Neural progenitor cell (in vitro differentiated cells): ENCODE measurements at regions not wholly inside any gene's neighbourhood (a gene's known extent, or its start where the extent isn't known, plus 50 kb on each side); places are given as distances from the start of the nearest gene placed in this dataset.

Source experiments
- DNase-seq: peaks from one replicate; pipeline ENCODE4 v3.0.0-alpha.2; 2016; ENCODE audit warnings: low spot score
- H2AFZ ChIP-seq: fragments of 200-600 bp; sonication (generic); replicated peaks from 2 replicates; pipeline ENCODE4 v1.6.1; 2016; ENCODE audit warnings: antibody characterized with exemption
- H3F3A ChIP-seq: fragments of 200-600 bp; sonication (generic); 2 replicates; pipeline ENCODE4 v1.6.1; 2016; ENCODE audit warnings: antibody characterized with exemption, low read depth
- H3K27ac ChIP-seq: fragments of 200-600 bp; sonication (generic); 2 replicates; pipeline ENCODE4 v1.5.1; 2016; ENCODE audit warnings: mild to moderate bottlenecking
- H3K27me3 ChIP-seq: fragments of 200-600 bp; sonication (generic); 2 replicates; pipeline ENCODE4 v1.6.1; 2016; ENCODE audit warnings: mild to moderate bottlenecking, moderate library complexity
- H3K36me3 ChIP-seq: fragments of 200-600 bp; sonication (generic); 2 replicates; pipeline ENCODE4 v1.5.1; 2016
- H3K4me1 ChIP-seq: fragments of 200-600 bp; sonication (generic); 2 replicates; pipeline ENCODE4 v1.6.1; 2016; ENCODE audit warnings: mixed run types
- H3K4me2 ChIP-seq: fragments of 200-600 bp; sonication (generic); 2 replicates; pipeline ENCODE4 v1.6.1; 2016
- H3K4me3 ChIP-seq: fragments of 200-600 bp; sonication (generic); 2 replicates; pipeline ENCODE4 v1.5.1; 2016
- H3K79me2 ChIP-seq: fragments of 200-600 bp; sonication (generic); 2 replicates; pipeline ENCODE4 v1.6.1; 2016; ENCODE audit warnings: low read depth
- H3K9ac ChIP-seq: fragments of 200-600 bp; sonication (generic); 2 replicates; pipeline ENCODE4 v1.6.1; 2016
- H3K9me3 ChIP-seq: fragments of 200-600 bp; sonication (generic); 2 replicates; pipeline ENCODE4 v1.5.1; 2016; ENCODE audit warnings: low read depth
- H4K20me1 ChIP-seq: fragments of 200-600 bp; sonication (generic); 2 replicates; pipeline ENCODE4 v1.6.1; 2016; ENCODE audit warnings: low read depth
- H3K27ac Mint-ChIP-seq: 3 replicates; pipeline ENCODE4 v1.8.0; 2021; ENCODE audit warnings: mixed read lengths
- H3K27me3 Mint-ChIP-seq: 2 replicates; pipeline ENCODE4 v1.8.0; 2022; ENCODE audit warnings: low read depth, mild to moderate bottlenecking, inconsistent platforms, moderate library complexity, mixed read lengths; ENCODE audit not compliant: insufficient read depth
- H3K36me3 Mint-ChIP-seq: 3 replicates; pipeline ENCODE4 v1.8.0; 2021; ENCODE audit warnings: mixed read lengths
- H3K4me1 Mint-ChIP-seq: 3 replicates; pipeline ENCODE4 v1.8.0; 2021; ENCODE audit warnings: mixed read lengths
- H3K4me3 Mint-ChIP-seq: 3 replicates; pipeline ENCODE4 v1.8.0; 2021; ENCODE audit warnings: mild to moderate bottlenecking, moderate library complexity, mixed read lengths
- H3K9me3 Mint-ChIP-seq: 3 replicates; pipeline ENCODE4 v1.8.0; 2020; ENCODE audit warnings: mixed read lengths
- CTCF ChIP-seq: fragments of 200-600 bp; sonication (generic); IDR thresholded peaks from 2 replicates; pipeline ENCODE4 v1.5.1; 2017; ENCODE audit warnings: antibody characterized with exemption, mild to moderate bottlenecking
- EZH2 ChIP-seq: fragments of 200-600 bp; sonication (generic); IDR thresholded peaks from 2 replicates; pipeline ENCODE4 v1.6.1; 2017; ENCODE audit warnings: antibody characterized with exemption, mild to moderate bottlenecking, moderate library complexity
- EZH2phosphoT487 ChIP-seq: fragments of 200-600 bp; sonication (generic); IDR thresholded peaks from 2 replicates; pipeline ENCODE4 v1.6.1; 2017; ENCODE audit warnings: antibody characterized with exemption

GRCh38 chr9:126096340-126096739 lies 230.3 kb upstream of the MVB12B start:
- Histone ChIP-seq H3K4me3 (no peak overlapping the region), H3K27me3 (no peaks in the 10 kb centered on the region), H3K27ac (no peak overlapping the region), H4K20me1 (no peaks in the 10 kb centered on the region), H2AFZ (no peak overlapping the region), H3F3A (no peaks in the 10 kb centered on the region), H3K4me2 (no peak overlapping the region), H3K4me1 (no peaks in the 10 kb centered on the region), H3K9me3 (no peaks in the 10 kb centered on the region), H3K9ac (no peak overlapping the region), H3K79me2 (no peaks in the 10 kb centered on the region), H3K36me3 (no peaks in the 10 kb centered on the region)
- peak overlapping the region; percentile 50 for H3K4me3 Mint-ChIP-seq
- peak overlapping the region; percentile 59 for H3K27ac Mint-ChIP-seq
- TF ChIP-seq EZH2, result no peak
- TF ChIP-seq CTCF, result no peak
- TF ChIP-seq EZH2phosphoT487, result no peak
- H3K4me1 Mint-ChIP-seq, result peaks cover 14% of the 10 kb centered on the region
- no peak for DNase-seq
- H3K9me3 Mint-ChIP-seq, result peaks cover 9% of the 10 kb centered on the region
- no peaks in the 10 kb centered on the region for H3K36me3 Mint-ChIP-seq
- peaks cover 4% of the 10 kb centered on the region for H3K27me3 Mint-ChIP-seq

GRCh38 chr9:126097679-126098078 lies 228.9 kb upstream of the MVB12B start:
- H3K4me1 ChIP-seq, result no peaks in the 10 kb centered on the region
- H2AFZ ChIP-seq, result no peak overlapping the region
- no peaks in the 10 kb centered on the region for H3K9me3 ChIP-seq
- H3F3A ChIP-seq, result no peaks in the 10 kb centered on the region
- H3K9ac ChIP-seq, result no peak overlapping the region
- H3K4me3 ChIP-seq, result no peak overlapping the region
- H3K79me2 ChIP-seq, result no peaks in the 10 kb centered on the region
- no peaks in the 10 kb centered on the region for H3K27me3 ChIP-seq
- no peak for TF ChIP-seq CTCF
- TF ChIP-seq EZH2phosphoT487, result no peak
- TF ChIP-seq EZH2, result no peak
- Mint-ChIP-seq H3K27ac (no peak overlapping the region), H3K27me3 (peaks cover 4% of the 10 kb centered on the region), H3K36me3 (no peaks in the 10 kb centered on the region), H3K4me3 (no peak overlapping the region), H3K4me1 (peaks cover 14% of the 10 kb centered on the region), H3K9me3 (peaks cover 9% of the 10 kb centered on the region)
- no peak overlapping the region for H3K4me2 ChIP-seq
- H3K36me3 ChIP-seq, result no peaks in the 10 kb centered on the region
- no peak overlapping the region for H3K27ac ChIP-seq
- no peak for DNase-seq
- H4K20me1 ChIP-seq, result no peaks in the 10 kb centered on the region

- Histone ChIP-seq H3K79me2 (no peaks in the 10 kb centered on the region), H3K4me2 (no peak overlapping the region), H3K27ac (no peak overlapping the region), H3K36me3 (no peaks in the 10 kb centered on the region), H3K4me3 (no peak overlapping the region), H3F3A (no peaks in the 10 kb centered on the region), H4K20me1 (peaks cover 6% of the 10 kb centered on the region), H2AFZ (no peak overlapping the region), H3K4me1 (no peaks in the 10 kb centered on the region), H3K9ac (no peak overlapping the region), H3K9me3 (no peaks in the 10 kb centered on the region), H3K27me3 (peaks cover 5% of the 10 kb centered on the region)
- no peaks in the 10 kb centered on the region for H3K36me3 Mint-ChIP-seq
- no peak overlapping the region for H3K4me3 Mint-ChIP-seq
- no peak overlapping the region for H3K27ac Mint-ChIP-seq
- TF ChIP-seq EZH2 (no peak), CTCF (no peak), EZH2phosphoT487 (no peak)
- no peak for DNase-seq
- H3K27me3 Mint-ChIP-seq, result peaks cover 22% of the 10 kb centered on the region
- H3K4me1 Mint-ChIP-seq, result no peaks in the 10 kb centered on the region
- no peaks in the 10 kb centered on the region for H3K9me3 Mint-ChIP-seq
These were observed 220.2 kb upstream of the MVB12B start for GRCh38 chr9:126106404-126106803.
